HG03378 (cell line): ENCODE measurements at regions not wholly inside any gene's neighbourhood (a gene's known extent, or its start where the extent isn't known, plus 50 kb on each side); places are given as distances from the start of the nearest gene placed in this dataset.
"Not testable (repeated sequence)": the region's sequence is repeated elsewhere in the genome, so short reads cannot be mapped to it uniquely, and the experiment has no call there.

Experiments used
- ATAC-seq: cut with Tn5 transposase; IDR thresholded peaks from one replicate; pipeline ENCODE4 v1.9.1; 2021; ENCODE audit warnings: mild to moderate bottlenecking, moderate library complexity; ENCODE audit not compliant: unreplicated experiment

DNA sequence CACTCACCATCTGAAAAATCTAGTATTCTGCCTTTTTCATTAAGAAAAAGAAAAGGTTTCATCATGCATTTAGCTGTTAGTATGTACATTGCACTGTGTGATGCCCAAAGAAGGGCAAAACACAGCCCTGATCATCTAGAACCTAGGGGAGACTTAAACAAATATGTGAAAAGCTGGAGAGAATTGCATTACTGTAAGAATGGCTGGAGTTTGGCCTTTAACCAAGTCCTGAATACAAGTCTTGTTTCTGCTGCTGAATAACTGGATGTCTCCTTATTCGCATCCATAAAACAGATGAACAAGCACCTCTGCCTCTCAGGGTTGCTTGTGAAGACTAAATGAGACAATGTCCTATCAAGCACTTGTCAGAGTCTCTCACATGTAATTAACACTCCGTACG, 233.4 kb upstream of the LRTM1 start:
- ATAC-seq, result no peak

DNA sequence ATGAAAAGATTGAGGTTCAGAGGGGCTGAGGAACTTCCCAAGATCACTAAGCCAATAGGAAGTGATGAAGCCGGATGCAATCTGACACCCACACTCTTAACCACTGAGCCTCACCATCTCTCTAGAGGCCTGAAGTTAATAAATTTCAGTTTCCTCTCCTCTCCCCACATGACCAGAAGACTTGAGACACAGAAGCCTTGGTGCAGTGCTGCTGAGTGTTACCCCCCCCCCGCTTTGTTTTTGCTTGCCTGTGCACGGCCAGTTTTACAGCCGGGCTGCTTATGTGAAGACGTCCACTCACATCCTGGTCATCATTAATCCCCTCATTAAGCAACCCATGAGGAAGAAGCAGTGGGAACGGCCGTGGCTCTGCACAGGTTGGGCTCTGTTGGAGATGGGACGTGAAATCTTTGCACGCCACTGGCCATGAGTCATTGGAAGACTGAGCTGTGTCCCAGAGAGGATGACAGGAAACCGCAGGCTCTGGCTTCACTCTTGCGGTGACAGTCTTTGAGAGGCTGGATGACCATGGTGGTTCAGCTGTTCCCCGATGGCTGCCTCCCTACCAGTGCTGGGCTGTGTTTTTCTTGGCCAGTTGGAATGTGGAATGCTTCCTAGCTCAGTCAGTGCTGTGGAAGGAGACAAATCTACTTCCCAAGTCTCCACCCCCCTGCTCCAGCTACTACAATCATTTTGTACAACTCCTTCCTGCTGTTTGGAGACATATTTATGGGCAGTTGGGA, 232.6 kb upstream of the LRTM1 start:
- peak; percentile 80 for ATAC-seq

GRCh38 chr3:55159711-55160110, 231.9 kb upstream of the LRTM1 start:
- ATAC-seq, result no peak

- no peak for ATAC-seq
Measured at GRCh38 chr3:55159016-55159415, 231.2 kb upstream of the LRTM1 start.

DNA sequence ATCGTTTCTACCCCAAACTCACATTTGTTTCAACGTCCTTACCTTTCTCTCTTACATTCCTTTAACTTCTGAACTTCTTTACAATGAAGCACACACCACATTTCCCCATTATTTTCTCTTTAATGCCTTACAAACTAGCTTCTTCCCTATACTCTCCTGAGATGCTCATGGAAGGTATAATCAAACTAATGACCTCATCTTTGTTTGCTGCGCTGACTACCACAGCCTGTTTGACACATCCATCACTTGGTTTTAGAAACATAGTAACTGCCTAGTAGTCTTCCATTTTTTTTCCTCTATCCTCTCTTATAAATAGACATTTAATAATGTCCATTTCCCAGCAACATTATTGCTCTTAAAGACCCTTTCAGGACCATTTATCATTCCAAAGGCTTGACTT, 230.5 kb upstream of the LRTM1 start:
- ATAC-seq, result no peak

DNA sequence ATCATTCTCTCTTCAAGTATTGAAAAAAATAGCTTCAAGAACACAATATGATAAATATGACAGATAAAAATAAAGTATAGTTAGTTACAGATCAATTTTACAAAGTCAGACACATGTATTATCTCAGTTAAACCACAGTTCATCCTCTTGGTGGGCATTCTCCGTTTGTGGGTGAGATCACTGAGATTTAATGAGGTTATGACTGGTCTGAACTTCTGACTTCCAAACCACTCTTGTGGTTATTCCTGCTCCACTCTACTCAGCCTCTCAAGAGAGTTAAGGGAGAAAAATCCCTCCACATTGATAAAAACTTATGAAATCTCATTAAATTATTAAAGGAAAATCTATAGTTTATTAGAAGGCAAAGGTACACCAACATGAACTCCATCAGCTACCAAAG, 229.9 kb upstream of the LRTM1 start:
- no peak for ATAC-seq

DNA sequence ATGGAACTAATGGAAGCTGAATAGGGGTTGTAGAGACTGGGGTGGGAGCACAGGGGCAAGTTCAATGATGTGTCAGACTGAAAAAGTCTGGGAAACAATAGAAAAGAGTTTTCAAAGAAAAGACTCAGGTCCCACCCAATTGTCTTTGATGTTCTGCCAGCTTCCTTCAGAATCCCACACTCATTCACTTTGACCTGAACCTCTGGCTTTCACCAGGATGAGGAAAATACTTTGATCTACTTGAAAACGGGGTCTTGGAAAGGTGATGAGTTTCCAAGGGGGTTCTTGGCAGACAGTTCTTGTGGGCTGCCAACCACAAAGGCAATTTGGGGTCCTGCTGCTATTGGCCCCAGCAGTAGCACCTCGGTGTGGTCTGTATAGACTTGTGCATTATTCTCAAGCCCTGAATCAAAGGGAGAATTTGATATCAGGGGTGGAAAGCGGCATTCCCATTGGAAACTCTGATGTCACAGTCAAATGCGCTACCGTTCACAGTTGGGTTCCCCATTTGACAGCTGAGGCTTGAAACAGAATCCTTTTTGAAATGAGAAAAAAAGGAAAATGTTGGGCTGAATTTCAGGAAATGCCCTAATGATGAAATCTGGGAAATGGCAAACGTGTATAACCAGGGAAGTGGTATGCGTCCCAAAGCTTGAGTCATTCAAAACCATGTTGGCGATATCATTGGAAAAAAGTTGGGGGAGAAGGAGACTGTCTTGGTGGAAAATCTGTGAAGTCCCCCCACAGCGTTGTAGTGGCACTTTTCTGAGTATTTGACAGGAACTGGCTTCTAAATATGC, 229.2 kb upstream of the LRTM1 start:
- ATAC-seq, result no peak

DNA sequence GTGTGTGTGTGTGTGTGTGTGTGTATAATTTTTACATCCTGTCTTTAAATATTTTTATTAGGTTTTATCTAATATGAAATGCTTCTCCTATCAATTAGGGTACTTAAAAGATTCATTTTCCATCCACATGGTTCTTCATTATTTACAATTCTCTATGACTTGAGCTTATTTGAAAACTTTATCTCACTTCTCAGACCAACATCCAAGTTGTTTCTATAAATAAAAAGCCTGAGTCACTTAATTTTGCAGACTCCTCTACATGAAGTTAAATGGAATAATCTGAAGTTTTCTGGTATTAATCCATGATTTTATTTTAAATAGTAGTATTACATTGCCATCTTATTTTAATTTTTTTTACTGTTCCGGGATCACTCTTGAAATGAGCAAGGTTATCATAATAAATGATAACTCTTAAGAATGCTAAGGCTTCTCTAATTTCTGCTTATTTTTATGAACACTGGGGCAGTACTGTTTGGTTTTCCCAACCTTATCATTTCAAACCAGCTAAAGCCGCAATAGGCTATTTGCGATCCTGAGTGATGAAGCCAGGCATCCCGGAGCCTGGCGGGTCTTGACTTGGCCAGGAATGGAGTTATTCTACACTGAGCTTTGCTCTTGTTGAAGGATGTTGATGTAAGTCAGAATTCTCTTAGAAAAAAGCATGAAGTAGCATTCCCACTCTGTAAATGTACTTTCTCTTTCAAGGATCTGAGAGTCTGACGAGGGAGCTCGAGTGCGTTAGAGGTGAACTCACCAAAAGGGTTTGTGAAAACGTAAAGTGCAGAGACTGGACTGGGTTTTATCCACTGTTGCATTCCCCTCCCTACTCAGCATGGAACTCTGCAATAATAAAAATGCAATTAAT, 220.2 kb upstream of the LRTM1 start:
- ATAC-seq, result no peak

GRCh38 chr3:55147406-55147805, 219.5 kb upstream of the LRTM1 start:
- no peak for ATAC-seq

- no peak for ATAC-seq
Measured at GRCh38 chr3:55146216-55146615, 218.4 kb upstream of the LRTM1 start.

DNA sequence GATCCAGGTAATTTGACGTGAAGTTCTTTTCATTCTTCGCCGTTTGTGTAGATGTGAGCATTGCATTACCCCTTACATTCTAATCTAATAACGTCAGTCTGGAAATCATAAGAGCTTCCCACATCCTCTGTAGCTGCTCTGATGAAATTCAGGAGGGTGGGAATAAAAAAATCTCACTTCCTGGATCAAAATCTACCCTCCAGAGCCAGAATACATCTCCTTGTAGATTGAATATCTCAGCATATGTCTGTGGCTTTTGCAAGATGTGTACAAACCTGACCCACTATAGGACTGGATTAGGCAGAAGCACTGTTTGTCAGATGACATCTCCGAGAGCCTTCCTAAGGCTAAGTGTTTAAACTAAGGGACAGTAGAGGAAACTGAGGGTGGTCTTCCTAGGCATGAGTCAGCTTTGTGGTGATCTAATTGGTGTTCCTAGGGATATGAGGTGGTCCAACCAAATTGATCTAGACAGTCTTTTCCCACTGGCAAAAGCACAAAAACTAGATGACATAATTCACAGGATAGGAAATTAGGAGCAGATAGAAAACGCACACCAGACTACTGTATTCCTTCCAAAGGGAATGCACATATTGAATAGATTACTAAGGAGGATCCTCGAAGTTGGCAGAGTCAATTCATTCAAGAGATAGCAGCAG, 216.3 kb upstream of the LRTM1 start:
- ATAC-seq, result no peak

DNA sequence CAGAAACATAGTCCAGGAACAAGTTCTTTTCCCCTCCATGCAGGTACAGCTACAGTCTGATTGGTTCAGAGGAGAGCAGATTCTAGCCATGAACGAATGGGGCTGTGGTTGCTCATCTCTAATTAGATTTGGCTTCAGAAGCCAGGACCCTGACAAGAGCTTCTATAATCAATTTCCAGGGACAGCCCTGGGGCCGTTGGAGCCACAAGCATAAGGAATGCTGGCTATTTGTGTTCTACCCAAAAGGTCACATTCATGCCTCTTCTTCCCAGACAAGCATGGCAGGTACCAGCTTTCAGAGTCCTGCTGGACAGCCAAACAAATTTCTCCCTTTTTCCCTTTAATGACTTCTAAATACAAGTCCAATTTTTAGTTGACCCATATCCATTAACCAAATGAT, 215.5 kb upstream of the LRTM1 start:
- ATAC-seq, result no peak

GRCh38 chr3:55136291-55136690, 208.4 kb upstream of the LRTM1 start:
- ATAC-seq, result not testable (repeated sequence)

DNA sequence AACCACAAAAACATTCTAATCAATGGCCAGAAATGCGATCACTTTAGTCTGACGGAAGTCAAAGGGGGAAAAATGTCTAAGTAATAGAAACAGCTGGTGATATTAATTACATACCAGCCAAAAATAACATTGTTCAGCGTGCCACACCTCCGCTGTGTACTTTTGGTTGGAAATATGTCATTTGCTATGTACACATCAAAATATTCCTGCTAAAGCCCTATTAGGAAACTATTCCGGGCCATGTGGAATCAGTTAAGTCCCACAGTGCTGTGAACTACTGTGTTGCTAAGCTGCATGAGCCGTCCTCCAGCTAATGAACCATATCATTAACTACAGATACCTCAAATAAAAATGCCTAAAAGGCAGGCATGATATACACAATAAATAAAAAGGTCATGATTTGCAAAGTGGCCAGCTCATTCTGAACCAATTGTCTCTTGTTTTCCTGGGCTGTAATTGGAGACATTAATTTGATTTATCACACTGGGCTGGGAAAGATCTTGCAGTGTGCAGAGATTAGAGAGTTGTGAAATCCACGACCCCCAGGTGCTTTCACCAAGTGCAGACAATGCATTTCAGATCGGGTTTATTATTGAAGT, 200.5 kb upstream of the LRTM1 start:
- ATAC-seq, result no peak

DNA sequence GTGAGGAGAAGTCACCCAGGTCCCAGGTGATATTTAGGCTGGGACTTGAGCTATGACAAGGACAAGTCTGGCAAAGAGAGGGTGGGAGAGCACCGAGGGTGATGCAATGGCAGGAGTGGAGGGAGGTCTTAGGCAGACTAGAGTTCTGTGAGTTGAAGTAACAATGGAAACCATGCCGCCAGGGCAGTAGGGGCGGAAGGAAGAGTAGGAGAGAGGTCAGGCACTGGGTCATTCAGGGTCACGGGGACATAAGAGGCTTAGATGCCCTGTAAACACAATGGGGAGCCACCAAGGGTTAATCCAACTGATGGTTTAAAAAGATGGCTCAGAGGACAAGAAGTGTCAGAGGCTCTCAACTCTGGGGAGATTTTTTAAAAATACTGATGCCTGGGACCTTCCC, 199.7 kb upstream of the LRTM1 start:
- no peak for ATAC-seq

DNA sequence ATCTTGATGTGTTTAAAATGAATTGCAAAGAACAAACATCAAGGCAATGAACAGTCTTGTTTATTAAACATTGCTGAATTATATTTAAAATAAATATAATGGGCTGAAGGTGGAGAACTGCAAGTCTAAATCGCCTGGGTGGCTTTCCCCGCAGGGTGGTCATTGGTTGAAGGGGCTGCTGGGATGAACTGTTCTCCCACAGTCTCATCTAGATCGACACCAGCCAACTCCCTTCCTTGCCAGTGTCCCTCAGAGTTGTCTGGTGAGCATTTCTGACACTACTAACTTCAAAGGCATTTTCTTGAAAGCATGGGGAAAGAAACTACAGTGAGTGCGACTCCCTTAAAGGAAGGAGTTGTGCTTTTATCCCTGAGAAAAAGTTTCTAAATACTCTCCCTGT, 196.5 kb upstream of the LRTM1 start:
- no peak for ATAC-seq
